Uterus (tissue), 3 donors: ENCODE measurements at regions not wholly inside any gene's neighbourhood (a gene's known extent, or its start where the extent isn't known, plus 50 kb on each side); places are given as distances from the start of the nearest gene placed in this dataset.
A peak's percentile ranks its signal among the peaks of the same experiment; 100 is the strongest.

Experiments
- DNase-seq, 2 donors: peaks; one replicate each; pipeline ENCODE4 v3.0.0-alpha.2; 2019 to 2020
- H3K27ac ChIP-seq, 2 donors: fragments of 200-600 bp; sonication (generic); 1 replicate in 1 of 2; 2 replicates in 1 of 2; pipeline ENCODE4 v1.5.1; 2016 to 2018
- H3K27me3 ChIP-seq, 2 donors: fragments of 200-600 bp; sonication (generic); one replicate each; pipeline ENCODE4 v1.5.1; 2018 to 2019; ENCODE audit warnings: control low read depth in 1 of 2
- H3K36me3 ChIP-seq, 2 donors: fragments of 200-600 bp; sonication (generic); one replicate each; pipeline ENCODE4 v1.5.1; 2019; ENCODE audit warnings: control low read depth in 1 of 2
- H3K4me1 ChIP-seq, 2 donors: fragments of 200-600 bp; sonication (generic); one replicate each; pipeline ENCODE4 v1.5.1; 2018 to 2019; ENCODE audit warnings: control low read depth in 1 of 2
- H3K4me3 ChIP-seq, 2 donors: fragments of 200-600 bp; sonication (generic); 1 replicate in 1 of 2; 2 replicates in 1 of 2; pipeline ENCODE4 v1.5.1; 2018 to 2019; ENCODE audit warnings: mild to moderate bottlenecking in 1 of 2
- H3K9me3 ChIP-seq, 2 donors: fragments of 200-600 bp; sonication (generic); one replicate each; pipeline ENCODE4 v1.5.1; 2019; ENCODE audit warnings: control low read depth in 1 of 2
- CTCF ChIP-seq, 4 experiments: fragments of 200-600 bp in 2 of 4; fragments of 450-650 bp in 2 of 4; sonication (generic) in 2 of 4; IDR thresholded peaks; one replicate each; pipeline ENCODE4 v1.5.1; 2016 to 2019; ENCODE audit warnings: antibody characterized with exemption in 4 of 4, mild to moderate bottlenecking in 2 of 4, moderate library complexity in 1 of 4
- POLR2A ChIP-seq, 2 donors: fragments of 450-650 bp; IDR thresholded peaks; one replicate each; pipeline ENCODE4 v1.6.1; 2016; ENCODE audit warnings: antibody characterized with exemption in 2 of 2, mild to moderate bottlenecking in 1 of 2, moderate library complexity in 1 of 2
- intact Hi-C: fragments of 100-400 bp; cut with DNase I; formaldehyde crosslinking; loops from one replicate; pipeline ENCODE4 v1.15.1; 2023; ENCODE audit warnings: low total_unique reads
- donor health status: DM: yes; HTN: yes; CAD: no.

DNA sequence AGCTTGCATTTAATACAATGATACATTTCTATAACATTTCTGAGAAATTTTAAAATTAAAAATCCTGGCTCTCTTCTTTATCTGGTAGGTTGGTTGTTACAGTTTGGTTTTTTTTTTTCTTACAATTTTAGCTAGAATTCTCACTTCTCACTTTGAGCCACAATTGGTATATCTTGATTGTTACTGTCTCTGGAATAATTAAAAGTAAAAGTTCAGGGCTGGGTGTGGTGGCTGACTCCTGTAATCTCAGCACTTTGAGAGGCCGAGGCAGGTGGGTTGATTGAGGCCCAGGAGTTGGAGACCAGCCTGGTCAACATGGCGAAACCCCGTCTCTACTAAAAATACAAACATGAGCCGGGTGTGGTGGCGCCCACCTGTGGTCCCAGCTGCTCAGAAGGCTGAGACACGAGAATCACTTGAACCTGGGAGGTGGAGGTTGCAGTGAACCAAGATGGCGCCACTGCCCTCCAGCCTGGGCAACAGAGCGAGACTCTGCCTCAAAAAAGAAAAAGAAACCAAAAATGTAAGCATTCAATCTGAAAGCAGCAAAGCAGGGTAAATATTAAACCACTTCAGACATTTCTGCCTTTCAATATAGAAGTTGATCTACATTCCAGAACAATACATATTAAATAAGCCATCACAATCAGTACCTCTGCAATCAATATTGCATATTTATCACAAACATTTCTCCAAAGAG, 88.6 kb upstream of the PFKP start:
- Histone ChIP-seq H3K27me3 (no peaks in the 10 kb centered on the region), H3K9me3 (no peaks in the 10 kb centered on the region), H3K4me1 (no peaks in the 10 kb centered on the region), H3K36me3 (no peaks in the 10 kb centered on the region), H3K4me3 (no peak overlapping the region), H3K27ac (no peak overlapping the region)
- no peak for TF ChIP-seq POLR2A (IDR thresholded peaks at IDR 0.05)
- TF ChIP-seq CTCF (IDR thresholded peaks at IDR 0.05): no peak
- no peak for DNase-seq
- intact Hi-C loops: no loop called here

- no peaks in the 10 kb centered on the region for H3K27me3 ChIP-seq
- H3K4me1 ChIP-seq: no peaks in the 10 kb centered on the region
- intact Hi-C loops: no loop called here
- no peak for DNase-seq
- H3K9me3 ChIP-seq: no peaks in the 10 kb centered on the region
- TF ChIP-seq POLR2A (IDR thresholded peaks at IDR 0.05): no peak
- peak; percentile 46 to 61 (median 57) for TF ChIP-seq CTCF (IDR thresholded peaks at IDR 0.05)
- no peak overlapping the region for H3K4me3 ChIP-seq
- H3K36me3 ChIP-seq: no peaks in the 10 kb centered on the region
- H3K27ac ChIP-seq: no peak overlapping the region
Observed at GRCh38 chr10:2978111-2978510, 89.2 kb upstream of the PFKP start.

GRCh38 chr10:2974503-2975207, 92.7 kb upstream of the PFKP start:
- Histone ChIP-seq H3K9me3 (no peaks in the 10 kb centered on the region), H3K36me3 (no peaks in the 10 kb centered on the region), H3K4me1 (no peaks in the 10 kb centered on the region), H3K27me3 (no peaks in the 10 kb centered on the region), H3K27ac (no peak overlapping the region), H3K4me3 (no peak overlapping the region)
- intact Hi-C loops: no loop called here
- no peak for DNase-seq
- TF ChIP-seq CTCF (IDR thresholded peaks at IDR 0.05) (no peak), POLR2A (IDR thresholded peaks at IDR 0.05) (no peak)

DNA sequence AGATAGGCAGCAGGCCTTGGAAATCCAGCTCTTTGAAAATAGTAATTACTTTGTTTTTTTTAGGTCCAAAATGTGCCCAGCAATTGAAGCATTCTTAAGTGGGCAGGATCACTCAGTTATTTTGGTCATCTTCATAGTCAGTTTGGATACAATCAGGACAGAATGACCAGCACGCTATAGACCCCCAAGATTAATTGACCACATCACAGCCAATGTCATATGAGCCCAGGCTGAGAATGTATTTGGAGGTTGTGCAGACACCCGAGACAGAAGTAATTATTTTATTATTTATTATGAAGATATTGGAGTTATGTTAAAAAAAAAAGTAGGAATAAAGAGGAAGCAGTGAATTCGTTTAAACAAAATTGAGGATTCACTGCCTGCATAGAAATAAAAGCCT, 93.3 kb upstream of the PFKP start:
- no peak for DNase-seq

More for the DNA sequence above, 93.3 kb upstream of the PFKP start:
- H3K36me3 ChIP-seq: no peaks in the 10 kb centered on the region
- H3K4me3 ChIP-seq: no peak overlapping the region
- no peak overlapping the region for H3K27ac ChIP-seq
- H3K4me1 ChIP-seq: no peaks in the 10 kb centered on the region
- TF ChIP-seq POLR2A (IDR thresholded peaks at IDR 0.05) (no peak), CTCF (IDR thresholded peaks at IDR 0.05) (no peak)
- H3K9me3 ChIP-seq: no peaks in the 10 kb centered on the region
- no peaks in the 10 kb centered on the region for H3K27me3 ChIP-seq
- intact Hi-C loops: no loop called here
